Activated CD8-positive, alpha-beta T cell treated with anti-CD3 and anti-CD28 coated beads, Interleukin-2, amount 10 ng/mL, durations not matched to agents 7 days and 5 days (primary cell): ENCODE measurements at regions not wholly inside any gene's neighbourhood (a gene's known extent, or its start where the extent isn't known, plus 50 kb on each side); places are given as distances from the start of the nearest gene placed in this dataset.

ENCODE experiments used
- ATAC-seq: fragments of 150-1000 bp; cut with Tn5 transposase; one replicate; pipeline ENCODE4 v1.10.0; 2021; ENCODE audit warnings: moderate library complexity
- CTCF ChIA-PET: fragments of 350-600 bp; sonication (Branson Sonifier 250); formaldehyde crosslinking; loops from one replicate; lab custom pipeline; 2021; ENCODE audit warnings: antibody characterized with exemption; lab: Charles Lee
- POLR2A ChIA-PET: fragments of 350-600 bp; sonication (Branson Sonifier 250); formaldehyde crosslinking; loops from one replicate; lab custom pipeline; 2021; ENCODE audit warnings: antibody characterized with exemption; lab: Charles Lee
- DNase-seq: peaks from one replicate; pipeline ENCODE4 v3.0.0-alpha.2; 2020
- H3K27ac Mint-ChIP-seq: one replicate; pipeline ENCODE4 v1.8.0; 2021; ENCODE audit warnings: mild to moderate bottlenecking, mixed read lengths
- H3K27me3 Mint-ChIP-seq: one replicate; pipeline ENCODE4 v1.8.0; 2021; ENCODE audit warnings: low read depth, mixed read lengths
- H3K36me3 Mint-ChIP-seq: one replicate; pipeline ENCODE4 v1.8.0; 2021; ENCODE audit warnings: low read depth, mixed read lengths
- H3K4me1 Mint-ChIP-seq: one replicate; pipeline ENCODE4 v1.8.0; 2021; ENCODE audit warnings: low read depth, mixed read lengths
- H3K4me3 Mint-ChIP-seq: one replicate; pipeline ENCODE4 v1.8.0; 2021; ENCODE audit warnings: mild to moderate bottlenecking, mixed read lengths
- H3K9me3 Mint-ChIP-seq: one replicate; pipeline ENCODE4 v1.8.0; 2022; ENCODE audit warnings: mixed read lengths; ENCODE audit not compliant: insufficient read depth

DNA sequence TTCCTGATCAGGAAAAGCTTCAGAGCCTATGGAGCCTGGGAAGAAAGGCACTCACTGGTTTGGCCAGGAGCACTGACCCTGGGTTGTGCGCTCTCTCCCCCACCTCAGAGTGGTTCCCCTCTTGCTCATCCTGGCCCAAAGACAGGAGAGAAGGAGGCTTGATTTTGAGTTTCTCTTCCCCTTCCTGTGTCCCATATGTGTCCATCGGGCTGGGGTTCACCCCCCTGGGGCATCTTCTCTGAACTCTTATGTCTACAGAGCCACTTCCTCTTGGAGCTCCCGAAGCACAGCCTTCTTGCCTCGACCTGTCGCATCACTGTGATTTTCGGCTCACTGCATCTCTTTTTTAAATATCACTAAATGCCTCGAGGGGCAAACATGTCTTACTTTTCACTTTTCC is 692.3 kb downstream of the RNF144A start:
- ATAC-seq (no peak), DNase-seq (no peak)
- CTCF ChIA-PET, result interaction anchor here (1.1 to 1.6 kb wide), 5 partner anchors 9 to 16 kb away, joined by 3 to 4 read pairs (median 3); no protein-coding TSS in a partner anchor
- POLR2A ChIA-PET, result no interaction called here
- Mint-ChIP-seq H3K36me3 (no peaks in the 10 kb centered on the region), H3K4me3 (no peak overlapping the region), H3K27me3 (no peaks in the 10 kb centered on the region), H3K27ac (peak overlapping the region; percentile 62), H3K4me1 (peaks cover 39% of the 10 kb centered on the region), H3K9me3 (no peaks in the 10 kb centered on the region)

DNA sequence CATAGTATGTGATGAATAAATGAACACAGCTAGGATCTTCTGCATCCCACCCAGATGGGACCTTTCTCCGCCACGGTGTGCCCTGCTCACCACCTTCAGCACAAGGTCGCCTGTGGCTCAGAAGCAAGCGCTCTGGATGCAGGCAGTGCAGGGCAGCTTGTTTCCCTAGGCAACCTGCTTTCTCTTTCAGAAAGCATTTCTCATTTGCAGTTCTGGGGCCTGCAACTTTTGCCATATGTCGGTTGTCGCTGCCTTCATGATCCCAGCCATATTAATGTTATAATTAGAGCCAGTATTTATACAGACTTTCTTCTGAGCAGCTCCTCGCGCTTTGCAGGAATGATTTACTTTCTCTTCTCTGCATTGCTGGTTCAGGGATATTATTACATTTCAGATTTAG is 692.8 kb downstream of the RNF144A start:
- peak overlapping the region; percentile 62 for H3K27ac Mint-ChIP-seq
- no peaks in the 10 kb centered on the region for H3K36me3 Mint-ChIP-seq

DNA sequence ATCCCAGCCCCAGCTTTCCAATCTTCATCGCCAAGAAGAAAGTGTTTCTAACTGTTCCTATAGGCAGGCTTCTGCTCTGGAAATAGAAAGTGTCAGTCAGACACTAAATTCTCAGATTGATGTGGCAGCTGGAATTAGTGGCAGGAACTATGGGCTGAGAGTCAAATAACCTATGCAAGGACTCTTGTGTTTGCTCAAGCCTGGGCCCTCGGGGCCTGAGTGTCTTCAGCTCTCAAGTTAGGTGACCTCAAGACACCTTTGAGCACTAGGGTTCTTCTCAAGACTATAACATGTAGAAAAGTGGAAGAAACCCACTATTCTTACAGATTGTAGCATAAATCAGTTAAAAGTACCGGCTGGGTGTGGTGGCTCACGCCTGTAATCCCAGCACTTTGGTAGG is 694.5 kb downstream of the RNF144A start:
- Mint-ChIP-seq H3K9me3 (no peaks in the 10 kb centered on the region), H3K4me3 (no peak overlapping the region), H3K36me3 (no peaks in the 10 kb centered on the region), H3K27me3 (no peaks in the 10 kb centered on the region), H3K27ac (no peak overlapping the region), H3K4me1 (peaks cover 38% of the 10 kb centered on the region)
- no peak for ATAC-seq
- DNase-seq, result no peak
- POLR2A ChIA-PET, result interaction anchor here (1.0 kb wide), 1 partner anchor 60 kb away, joined by 3 read pairs; no protein-coding TSS in a partner anchor
- CTCF ChIA-PET, result interaction anchor here (0.8 kb wide), 1 partner anchor 185 kb away, joined by 3 read pairs; no protein-coding TSS in a partner anchor

More for the DNA sequence above, 692.8 kb downstream of the RNF144A start:
- ChIA-PET POLR2A (no interaction called here), CTCF (interaction anchor here (1.1 to 1.6 kb wide), 5 partner anchors 8 to 15 kb away, joined by 3 to 4 read pairs (median 3); no protein-coding TSS in a partner anchor)
- ATAC-seq (peak; percentile 30), DNase-seq (peak; percentile 35)
- Mint-ChIP-seq H3K4me1 (peaks cover 39% of the 10 kb centered on the region), H3K9me3 (no peaks in the 10 kb centered on the region), H3K27me3 (no peaks in the 10 kb centered on the region), H3K4me3 (no peak overlapping the region)

DNA sequence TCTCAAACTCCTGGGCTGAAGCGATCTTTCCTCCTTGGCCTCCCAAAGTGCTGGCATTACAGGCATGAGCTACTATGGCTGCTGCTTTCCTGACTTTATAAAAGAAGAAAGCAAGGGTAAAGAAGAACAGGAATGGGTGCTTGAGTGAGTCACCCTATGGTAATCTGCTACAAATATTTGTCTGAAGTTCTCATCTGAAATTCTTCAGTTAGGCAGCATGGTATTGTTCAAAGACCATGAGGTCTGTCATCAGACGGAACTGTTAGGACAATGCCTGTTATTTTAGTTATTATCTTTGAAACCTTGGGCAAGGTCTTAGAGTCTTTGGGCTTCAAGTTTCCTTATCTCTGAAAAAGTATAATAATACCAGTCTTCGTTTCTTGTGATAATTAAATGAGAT is 695.8 kb downstream of the RNF144A start:
- ChIA-PET POLR2A (no interaction called here), CTCF (no interaction called here)
- DNase-seq (no peak), ATAC-seq (no peak)
- H3K4me3 Mint-ChIP-seq, result no peak overlapping the region
- H3K9me3 Mint-ChIP-seq, result no peaks in the 10 kb centered on the region
- peaks cover 26% of the 10 kb centered on the region for H3K4me1 Mint-ChIP-seq
- H3K36me3 Mint-ChIP-seq, result no peaks in the 10 kb centered on the region
- H3K27ac Mint-ChIP-seq, result no peak overlapping the region
- no peaks in the 10 kb centered on the region for H3K27me3 Mint-ChIP-seq

DNA sequence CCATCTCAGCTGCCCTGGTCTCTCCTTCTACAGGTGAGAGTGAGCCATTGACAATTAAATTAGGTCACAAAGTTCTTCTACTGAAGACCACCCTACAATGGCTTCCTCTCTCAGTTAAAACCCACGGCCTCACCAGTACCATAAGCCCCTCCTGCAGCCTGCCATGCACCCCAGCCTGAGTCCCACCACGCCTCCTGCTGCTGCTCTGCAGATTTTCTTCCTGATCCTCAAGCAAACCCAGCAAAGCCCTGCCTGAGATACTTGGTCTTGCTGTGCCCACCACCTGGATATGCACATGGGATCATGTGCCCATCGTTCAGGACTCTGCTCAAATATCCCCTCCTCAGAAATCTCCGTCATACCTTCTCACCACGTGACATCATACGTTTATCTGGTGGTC is 696.6 kb downstream of the RNF144A start:
- no peaks in the 10 kb centered on the region for H3K27me3 Mint-ChIP-seq
- no peak for ATAC-seq
- H3K36me3 Mint-ChIP-seq, result no peaks in the 10 kb centered on the region
- H3K27ac Mint-ChIP-seq, result no peak overlapping the region
- CTCF ChIA-PET, result no interaction called here
- no peaks in the 10 kb centered on the region for H3K9me3 Mint-ChIP-seq
- peaks cover 23% of the 10 kb centered on the region for H3K4me1 Mint-ChIP-seq
- POLR2A ChIA-PET, result no interaction called here
- no peak for DNase-seq
- H3K4me3 Mint-ChIP-seq, result no peak overlapping the region

DNA sequence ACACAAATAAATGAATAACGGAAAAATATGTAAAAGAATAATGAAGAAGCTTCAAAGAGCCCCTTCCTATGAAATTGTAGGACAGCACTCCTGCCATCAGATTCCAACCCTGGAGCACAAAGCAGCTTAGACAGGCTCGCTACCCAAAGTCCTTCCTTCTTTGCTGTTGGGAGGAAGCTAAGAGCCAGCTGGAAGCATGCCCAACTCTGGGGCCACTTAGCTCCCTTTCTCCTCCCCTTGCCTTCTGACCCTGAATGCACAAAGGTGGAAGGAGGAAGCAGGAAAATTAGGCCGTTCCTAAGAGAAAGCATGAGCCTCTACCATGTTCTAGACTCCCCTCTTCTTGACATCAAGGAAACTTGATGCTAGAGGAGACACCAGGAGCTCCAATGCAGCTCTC is 700.8 kb downstream of the RNF144A start:
- ChIA-PET CTCF (interaction anchor here (1.5 kb wide), 1 partner anchor 8 kb away, joined by 3 read pairs; no protein-coding TSS in a partner anchor), POLR2A (no interaction called here)
- H3K27me3 Mint-ChIP-seq, result no peaks in the 10 kb centered on the region
- H3K27ac Mint-ChIP-seq, result no peak overlapping the region
- ATAC-seq, result no peak
- peaks cover 17% of the 10 kb centered on the region for H3K4me1 Mint-ChIP-seq
- no peak for DNase-seq
- H3K9me3 Mint-ChIP-seq, result peaks cover 16% of the 10 kb centered on the region
- H3K4me3 Mint-ChIP-seq, result no peak overlapping the region
- H3K36me3 Mint-ChIP-seq, result peaks cover 11% of the 10 kb centered on the region

DNA sequence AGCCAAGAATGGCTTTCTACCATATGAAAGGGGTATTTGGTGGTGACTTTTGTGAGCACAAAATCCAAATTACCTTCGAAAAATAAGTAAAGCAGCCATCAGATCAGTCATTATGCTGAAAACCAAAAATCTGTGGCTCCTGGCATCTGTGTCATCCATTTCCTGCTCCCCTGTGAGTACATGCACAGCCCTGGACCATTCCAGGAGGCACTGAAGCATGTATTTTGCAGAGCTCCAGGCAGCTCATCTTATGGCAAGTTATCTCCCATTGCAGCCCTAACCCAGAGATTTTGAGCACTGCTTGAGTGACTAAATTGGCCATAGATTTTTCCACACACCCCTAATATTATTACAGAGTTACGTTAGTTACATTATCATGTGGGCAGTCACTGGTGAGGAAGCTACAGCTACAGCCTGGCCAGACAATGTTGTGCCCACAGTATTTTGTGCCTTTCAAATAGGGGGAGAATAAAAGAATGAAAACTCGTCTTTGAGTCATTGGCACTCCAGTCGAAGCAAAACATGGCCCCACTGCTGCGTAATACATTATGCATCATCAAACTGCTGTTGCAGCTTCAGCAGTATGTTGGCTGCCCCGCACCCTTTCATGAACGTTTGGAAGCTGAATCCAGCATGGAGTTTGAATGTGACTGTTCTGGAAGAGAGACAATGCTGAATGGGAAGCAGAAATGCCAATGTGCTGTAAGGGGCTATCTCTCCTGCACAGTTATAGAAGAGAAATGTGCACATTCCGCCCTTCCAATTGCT is 702.2 kb downstream of the RNF144A start:
- ATAC-seq, result no peak
- H3K4me3 Mint-ChIP-seq, result no peak overlapping the region
- DNase-seq, result no peak
- POLR2A ChIA-PET, result no interaction called here
- CTCF ChIA-PET, result interaction anchor here (1.5 kb wide), 1 partner anchor 9 kb away, joined by 3 read pairs; no protein-coding TSS in a partner anchor
- H3K27ac Mint-ChIP-seq, result no peak overlapping the region
- no peaks in the 10 kb centered on the region for H3K27me3 Mint-ChIP-seq
- peaks cover 17% of the 10 kb centered on the region for H3K4me1 Mint-ChIP-seq
- peaks cover 16% of the 10 kb centered on the region for H3K9me3 Mint-ChIP-seq
- peaks cover 11% of the 10 kb centered on the region for H3K36me3 Mint-ChIP-seq

DNA sequence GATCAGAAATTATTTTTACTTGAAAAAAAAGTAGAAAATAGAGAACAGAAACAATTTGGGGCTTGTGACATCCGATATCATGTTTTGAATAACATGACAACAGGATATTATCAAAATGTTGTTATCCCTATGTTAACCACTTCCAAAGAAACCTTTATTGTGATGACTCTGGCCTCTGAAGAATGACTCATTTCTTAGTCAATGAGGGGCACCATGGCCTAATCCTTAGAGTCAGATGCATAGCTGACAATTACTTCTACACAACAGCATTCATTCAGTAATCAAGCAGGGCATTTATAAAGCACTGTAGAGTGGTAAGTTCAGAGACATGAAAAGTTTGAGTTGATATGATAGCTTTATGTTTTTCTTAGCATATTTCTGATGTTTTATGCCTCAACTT is 703.0 kb downstream of the RNF144A start:
- H3K36me3 Mint-ChIP-seq, result peaks cover 11% of the 10 kb centered on the region
- H3K9me3 Mint-ChIP-seq, result peaks cover 16% of the 10 kb centered on the region
- no peak for ATAC-seq
- ChIA-PET POLR2A (interaction anchor here (0.5 kb wide), 2 partner anchors 8 to 90 kb away, joined by 3 to 4 read pairs; no protein-coding TSS in a partner anchor), CTCF (interaction anchor here (0.6 kb wide), 1 partner anchor 10 kb away, joined by 3 read pairs; no protein-coding TSS in a partner anchor)
- H3K4me3 Mint-ChIP-seq, result no peak overlapping the region
- no peak overlapping the region for H3K27ac Mint-ChIP-seq
- no peaks in the 10 kb centered on the region for H3K27me3 Mint-ChIP-seq
- peaks cover 17% of the 10 kb centered on the region for H3K4me1 Mint-ChIP-seq
- no peak for DNase-seq

DNA sequence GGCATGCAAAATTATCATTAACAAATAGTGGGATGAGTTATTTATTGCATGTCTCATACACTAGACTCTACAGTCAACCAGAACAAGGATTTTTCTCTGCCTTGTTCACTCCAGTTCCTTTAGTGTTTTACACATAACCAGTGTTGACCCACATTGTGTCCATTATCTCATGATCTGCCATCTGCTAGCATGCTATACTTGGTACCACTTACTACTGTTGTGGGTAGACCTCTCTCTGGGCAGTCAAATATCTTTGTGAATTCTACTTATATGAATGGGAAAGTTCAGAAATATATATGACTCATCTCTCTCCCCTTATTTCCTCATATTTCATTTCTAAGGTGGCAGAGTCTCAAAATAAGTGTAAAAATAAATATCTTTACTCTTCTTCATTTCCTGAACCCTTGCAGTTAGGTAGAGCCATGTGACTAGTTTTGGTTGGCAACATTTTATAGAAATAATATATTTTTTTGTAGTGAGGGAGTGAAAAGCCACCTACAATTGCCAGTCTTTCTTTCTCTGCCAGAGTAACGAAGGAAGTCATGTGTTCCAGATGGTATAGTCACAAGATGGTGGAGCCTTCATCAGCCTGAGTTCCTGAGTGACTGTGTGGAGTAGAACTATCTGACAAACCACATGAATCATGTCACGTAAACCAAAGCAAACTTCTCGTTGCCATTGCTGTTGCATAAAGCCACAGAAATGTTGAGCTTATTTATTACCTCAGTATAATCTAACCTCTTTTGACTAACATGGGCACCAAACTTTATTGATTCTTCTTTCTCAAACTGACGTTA is 704.0 kb downstream of the RNF144A start:
- H3K27ac Mint-ChIP-seq, result no peak overlapping the region
- no peak overlapping the region for H3K4me3 Mint-ChIP-seq
- no peak for ATAC-seq
- DNase-seq, result no peak
- peaks cover 11% of the 10 kb centered on the region for H3K36me3 Mint-ChIP-seq
- ChIA-PET CTCF (interaction anchor here (1.0 kb wide), 1 partner anchor 50 kb away, joined by 4 read pairs; no protein-coding TSS in a partner anchor), POLR2A (no interaction called here)
- no peaks in the 10 kb centered on the region for H3K27me3 Mint-ChIP-seq
- peaks cover 22% of the 10 kb centered on the region for H3K4me1 Mint-ChIP-seq
- peaks cover 16% of the 10 kb centered on the region for H3K9me3 Mint-ChIP-seq

DNA sequence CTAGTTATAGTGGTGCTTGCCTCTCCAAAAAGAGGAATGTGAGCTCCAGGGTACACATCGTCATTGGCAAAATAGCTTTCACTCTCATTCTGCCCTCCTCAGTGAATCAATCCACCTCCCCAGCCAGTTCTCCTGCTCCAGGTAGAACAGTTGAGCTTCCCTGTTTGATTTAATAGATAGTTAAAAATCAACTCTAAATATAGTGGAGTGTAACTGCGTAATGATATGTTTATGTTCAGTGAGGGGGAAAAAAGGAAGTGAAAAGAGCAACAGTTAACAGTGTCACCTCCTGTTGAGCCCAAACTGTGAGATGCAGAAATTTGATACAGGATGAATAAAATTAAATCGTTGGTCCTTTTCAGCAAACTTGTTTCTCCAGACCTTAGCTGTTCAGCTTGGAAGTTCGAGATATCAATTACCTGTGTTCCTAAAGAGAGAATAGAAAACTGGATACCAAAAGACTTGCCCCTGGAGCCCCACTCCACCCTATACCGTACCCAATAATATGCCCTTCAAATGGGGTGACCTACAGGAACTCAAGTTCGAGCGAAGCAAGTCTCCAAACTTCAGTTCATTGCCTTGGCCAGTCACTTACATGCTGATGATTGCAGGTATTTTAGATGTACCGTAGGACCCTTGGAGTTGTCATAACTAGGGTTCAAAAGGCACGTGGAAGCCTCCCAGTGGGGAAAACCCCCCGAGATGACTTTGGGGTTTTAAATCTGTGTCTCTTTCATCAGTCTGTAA is 708.4 kb downstream of the RNF144A start:
- H3K4me3 Mint-ChIP-seq, result no peak overlapping the region
- H3K36me3 Mint-ChIP-seq, result peaks cover 9% of the 10 kb centered on the region
- peaks cover 10% of the 10 kb centered on the region for H3K9me3 Mint-ChIP-seq
- no peaks in the 10 kb centered on the region for H3K27me3 Mint-ChIP-seq
- H3K4me1 Mint-ChIP-seq, result peaks cover 15% of the 10 kb centered on the region
- POLR2A ChIA-PET, result no interaction called here
- no peak for ATAC-seq
- DNase-seq, result no peak
- CTCF ChIA-PET, result interaction anchor here (1.2 to 1.4 kb wide), 4 partner anchors 16 to 58 kb away, joined by 3 to 4 read pairs (median 3); no protein-coding TSS in a partner anchor
- no peak overlapping the region for H3K27ac Mint-ChIP-seq

DNA sequence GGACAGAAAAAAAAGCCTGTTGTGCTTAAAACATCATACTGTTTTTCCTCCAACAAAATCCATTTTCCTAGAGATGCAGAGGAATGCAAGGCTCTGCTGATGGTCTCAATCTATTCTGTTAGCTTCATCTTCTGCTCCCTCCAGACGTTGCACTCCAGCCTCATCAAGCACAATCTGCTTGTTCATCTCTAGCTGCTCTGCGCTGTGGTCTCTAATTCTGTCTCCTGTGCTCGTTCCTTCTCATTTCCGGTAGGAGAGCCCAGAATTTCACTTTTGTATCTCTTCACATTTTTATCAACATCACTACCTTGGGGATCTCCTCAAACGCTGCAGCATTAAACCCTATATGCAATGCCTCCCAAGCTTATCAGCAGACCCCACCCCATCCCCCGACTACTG is 708.9 kb downstream of the RNF144A start:
- Mint-ChIP-seq H3K4me1 (peaks cover 12% of the 10 kb centered on the region), H3K27me3 (no peaks in the 10 kb centered on the region), H3K27ac (no peak overlapping the region), H3K9me3 (peaks cover 9% of the 10 kb centered on the region), H3K36me3 (peaks cover 7% of the 10 kb centered on the region), H3K4me3 (no peak overlapping the region)
- DNase-seq (no peak), ATAC-seq (no peak)
- CTCF ChIA-PET, result interaction anchor here (1.2 kb wide), 2 partner anchors 16 to 45 kb away, joined by 3 read pairs; no protein-coding TSS in a partner anchor
- POLR2A ChIA-PET, result no interaction called here
